ENCODE measurements at regions not wholly inside any gene's neighbourhood (a gene's known extent, or its start where the extent isn't known, plus 50 kb on each side); places are given as distances from the start of the nearest gene placed in this dataset.

DNA sequence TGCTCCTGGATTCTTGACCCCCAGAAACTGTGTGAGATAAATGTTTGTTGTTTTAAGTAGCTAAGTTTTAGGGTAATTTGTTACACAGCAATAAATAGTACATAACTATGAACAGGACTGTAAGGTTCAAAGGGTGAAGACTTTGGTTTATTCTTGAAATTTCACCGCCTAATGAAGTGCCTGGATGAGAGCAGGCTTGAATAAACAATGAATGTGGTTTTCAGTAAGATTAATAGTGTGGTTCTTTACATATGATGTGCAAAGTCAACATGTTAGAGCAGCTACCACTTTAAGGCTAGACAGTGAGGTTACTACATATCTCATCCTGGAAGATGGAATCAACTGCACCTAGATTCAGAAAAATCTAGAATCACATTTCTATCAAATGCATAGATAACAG is 145.2 kb upstream of the BTG1 start:
- H3K27me3 ChIP-seq (ENCODE audit: low read depth, low read length): no peaks in the 10 kb centered on the region
- no peaks in the 10 kb centered on the region for H3K9me3 ChIP-seq (ENCODE audit: control insufficient read depth in 1 of 2, low read length in 2 of 2)
- no peaks in the 10 kb centered on the region for H3K36me3 ChIP-seq (ENCODE audit: control insufficient read depth in 1 of 2, insufficient read depth in 2 of 2, low read length in 2 of 2)
- H3K27ac ChIP-seq (ENCODE audit: low read length): no peak overlapping the region
- H3K4me1 ChIP-seq (ENCODE audit: control insufficient read depth in 1 of 2, insufficient read depth in 2 of 2, low read length in 2 of 2): peaks cover 0 to 3% of the 10 kb centered on the region in 2 donors
- H3K4me3 ChIP-seq (ENCODE audit: low read depth in 1 of 2, low read length in 2 of 2): no peak overlapping the region

DNA sequence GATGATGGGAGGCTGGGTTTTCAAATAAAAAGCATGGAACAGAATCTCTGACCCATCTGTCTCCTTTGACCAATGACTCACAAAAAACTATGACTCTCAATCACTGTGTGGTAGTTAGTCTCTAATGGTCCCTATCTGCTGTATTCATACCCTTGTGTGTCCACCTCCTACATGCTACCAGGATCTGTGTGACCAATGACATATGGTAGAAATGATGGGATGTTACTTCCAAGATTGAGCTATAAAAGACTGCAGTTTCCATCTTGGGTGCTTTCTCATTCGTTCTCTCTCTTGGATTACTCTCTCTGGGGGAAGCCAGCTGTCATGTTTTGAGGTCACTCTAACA is 144.7 kb upstream of the BTG1 start:
- Histone ChIP-seq H3K9me3 (ENCODE audit: control insufficient read depth in 1 of 2, low read length in 2 of 2) (no peaks in the 10 kb centered on the region), H3K4me1 (ENCODE audit: control insufficient read depth in 1 of 2, insufficient read depth in 2 of 2, low read length in 2 of 2) (peaks cover 0 to 3% of the 10 kb centered on the region in 2 donors), H3K36me3 (ENCODE audit: control insufficient read depth in 1 of 2, insufficient read depth in 2 of 2, low read length in 2 of 2) (no peaks in the 10 kb centered on the region), H3K4me3 (ENCODE audit: low read depth in 1 of 2, low read length in 2 of 2) (no peak overlapping the region), H3K27ac (ENCODE audit: low read length) (no peak overlapping the region), H3K27me3 (ENCODE audit: low read depth, low read length) (no peaks in the 10 kb centered on the region)

DNA sequence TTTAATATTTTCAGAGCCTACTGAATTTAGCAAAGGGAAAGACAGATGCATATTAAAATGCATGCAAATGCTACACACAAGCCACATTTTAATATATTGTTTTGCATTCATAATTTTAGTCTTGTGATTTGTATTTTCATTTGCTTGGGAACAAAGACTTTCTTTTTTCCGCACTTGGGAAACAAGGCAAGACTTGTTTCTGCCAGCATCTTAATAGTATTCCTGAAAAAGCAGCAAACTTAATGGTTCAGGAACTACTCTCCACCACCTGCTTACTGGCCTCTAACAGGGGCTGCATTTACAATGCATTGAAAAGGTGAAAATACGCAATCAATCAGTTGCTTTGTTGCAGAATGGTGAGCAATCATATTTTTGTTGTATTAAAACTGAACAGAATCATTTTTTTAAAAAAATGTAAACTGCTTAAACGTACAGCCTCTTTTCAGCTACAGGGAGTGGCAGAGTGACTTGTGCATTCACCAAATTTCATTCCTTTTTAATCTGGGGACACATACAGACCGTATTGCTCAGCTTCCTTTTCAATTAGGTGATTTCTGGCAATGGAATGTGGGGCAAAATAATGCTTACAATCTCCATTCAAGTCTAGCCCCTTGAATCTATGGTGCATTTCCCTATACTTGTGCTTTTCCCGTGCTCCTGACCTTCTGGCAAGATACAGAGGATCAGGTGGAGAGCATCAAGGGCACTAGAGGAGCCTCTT is 144.1 kb upstream of the BTG1 start:
- Histone ChIP-seq H3K27ac (ENCODE audit: low read length) (no peak overlapping the region), H3K4me1 (ENCODE audit: control insufficient read depth in 1 of 2, insufficient read depth in 2 of 2, low read length in 2 of 2) (peaks cover 0 to 3% of the 10 kb centered on the region in 2 donors), H3K9me3 (ENCODE audit: control insufficient read depth in 1 of 2, low read length in 2 of 2) (no peaks in the 10 kb centered on the region), H3K4me3 (ENCODE audit: low read depth in 1 of 2, low read length in 2 of 2) (no peak overlapping the region), H3K36me3 (ENCODE audit: control insufficient read depth in 1 of 2, insufficient read depth in 2 of 2, low read length in 2 of 2) (no peaks in the 10 kb centered on the region), H3K27me3 (ENCODE audit: low read depth, low read length) (no peaks in the 10 kb centered on the region)

DNA sequence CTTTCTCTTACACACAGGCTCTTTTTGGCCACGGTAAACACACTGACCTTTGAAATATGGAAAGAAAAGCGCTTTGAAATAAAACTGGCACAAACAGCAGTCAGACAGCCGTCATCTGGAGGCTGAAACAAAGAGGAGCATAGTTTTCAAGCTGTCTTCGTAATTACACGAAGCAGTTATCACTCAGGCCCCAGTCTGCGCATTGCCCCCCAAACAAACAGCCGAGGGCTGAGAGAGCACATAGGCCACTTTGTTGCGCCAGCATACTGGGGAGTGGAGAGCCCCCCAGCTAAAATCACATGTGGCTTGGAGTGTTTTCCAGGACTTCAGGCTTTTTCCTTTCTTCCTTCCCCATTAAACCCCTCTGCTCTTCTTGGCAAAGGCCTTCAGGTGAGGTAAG is 142.9 kb upstream of the BTG1 start:
- H3K4me1 ChIP-seq (ENCODE audit: control insufficient read depth in 1 of 2, insufficient read depth in 2 of 2, low read length in 2 of 2): peaks cover 0 to 3% of the 10 kb centered on the region in 2 donors
- no peak overlapping the region for H3K27ac ChIP-seq (ENCODE audit: low read length)
- no peaks in the 10 kb centered on the region for H3K9me3 ChIP-seq (ENCODE audit: control insufficient read depth in 1 of 2, low read length in 2 of 2)
- no peaks in the 10 kb centered on the region for H3K27me3 ChIP-seq (ENCODE audit: low read depth, low read length)
- H3K36me3 ChIP-seq (ENCODE audit: control insufficient read depth in 1 of 2, insufficient read depth in 2 of 2, low read length in 2 of 2): no peaks in the 10 kb centered on the region
- no peak overlapping the region for H3K4me3 ChIP-seq (ENCODE audit: low read depth in 1 of 2, low read length in 2 of 2)

DNA sequence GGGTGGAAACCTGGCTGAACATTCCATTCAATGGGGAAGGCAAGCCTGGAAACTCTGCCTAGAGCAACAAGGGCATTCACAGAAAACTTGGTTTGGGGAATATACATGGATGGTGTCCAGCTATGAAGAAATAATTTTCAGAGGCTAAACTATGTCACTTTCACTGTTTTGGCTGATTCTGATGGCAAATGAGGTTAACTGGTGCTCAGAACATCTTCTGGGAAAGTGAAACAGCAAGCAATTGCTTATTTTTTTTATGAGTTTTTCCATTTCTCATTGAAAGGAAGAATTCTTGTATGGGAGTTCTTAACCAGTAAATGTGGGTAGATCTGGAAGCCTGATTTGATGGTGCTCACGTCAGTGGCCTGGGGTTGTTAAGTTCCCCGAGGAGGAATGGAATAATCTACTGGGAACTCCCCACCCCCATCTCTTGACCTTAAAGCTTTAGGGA is 132.8 kb upstream of the BTG1 start:
- Histone ChIP-seq H3K4me1 (ENCODE audit: control insufficient read depth in 1 of 2, insufficient read depth in 2 of 2, low read length in 2 of 2) (peaks cover 0 to 4% of the 10 kb centered on the region in 2 donors), H3K9me3 (ENCODE audit: control insufficient read depth in 1 of 2, low read length in 2 of 2) (no peaks in the 10 kb centered on the region), H3K4me3 (ENCODE audit: low read depth in 1 of 2, low read length in 2 of 2) (no peak overlapping the region), H3K36me3 (ENCODE audit: control insufficient read depth in 1 of 2, insufficient read depth in 2 of 2, low read length in 2 of 2) (no peaks in the 10 kb centered on the region), H3K27me3 (ENCODE audit: low read depth, low read length) (no peaks in the 10 kb centered on the region), H3K27ac (ENCODE audit: low read length) (peak overlapping the region; percentile 48)

DNA sequence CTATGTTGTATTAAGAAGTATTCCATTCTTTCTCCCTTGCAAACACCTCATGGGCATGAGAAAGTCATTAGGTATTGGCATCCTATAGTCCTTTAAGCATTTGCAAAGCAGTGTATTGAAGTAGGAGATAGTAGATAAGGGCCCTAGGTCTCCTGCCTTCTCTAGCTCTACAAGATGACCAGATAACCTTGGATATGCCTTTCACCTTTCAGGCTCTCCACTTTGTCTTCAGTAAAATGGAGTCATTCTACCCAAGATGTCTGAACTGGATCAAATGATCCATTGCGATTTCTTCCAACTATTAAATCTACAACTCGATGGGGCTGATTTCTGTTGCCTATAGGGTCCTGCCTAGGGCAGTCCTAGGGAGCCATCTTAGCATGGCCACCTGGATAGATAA is 132.1 kb upstream of the BTG1 start:
- Histone ChIP-seq H3K4me1 (ENCODE audit: control insufficient read depth in 1 of 2, insufficient read depth in 2 of 2, low read length in 2 of 2) (peaks cover 0 to 4% of the 10 kb centered on the region in 2 donors), H3K27ac (ENCODE audit: low read length) (no peak overlapping the region), H3K9me3 (ENCODE audit: control insufficient read depth in 1 of 2, low read length in 2 of 2) (no peaks in the 10 kb centered on the region), H3K36me3 (ENCODE audit: control insufficient read depth in 1 of 2, insufficient read depth in 2 of 2, low read length in 2 of 2) (no peaks in the 10 kb centered on the region), H3K27me3 (ENCODE audit: low read depth, low read length) (no peaks in the 10 kb centered on the region), H3K4me3 (ENCODE audit: low read depth in 1 of 2, low read length in 2 of 2) (no peak overlapping the region)

DNA sequence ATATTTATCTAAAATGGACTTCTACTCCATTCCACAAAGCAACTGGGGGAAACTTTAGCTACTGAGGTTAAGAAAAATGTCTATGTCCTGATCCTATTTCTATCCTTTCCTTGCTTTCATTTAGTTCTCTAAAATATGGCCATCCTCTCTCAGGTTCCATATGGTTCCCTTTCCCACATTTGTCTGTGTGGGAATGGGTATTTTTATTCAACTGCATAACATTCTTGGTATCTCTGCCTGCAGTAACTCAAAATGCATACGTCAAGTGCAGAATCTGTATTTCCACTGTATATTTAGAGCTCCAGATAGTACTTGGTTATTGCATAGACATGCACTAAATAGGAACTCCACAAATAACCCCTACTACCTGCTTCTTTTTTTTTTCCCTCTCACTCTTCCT is 130.6 kb upstream of the BTG1 start:
- peaks cover 0 to 4% of the 10 kb centered on the region in 2 donors for H3K4me1 ChIP-seq (ENCODE audit: control insufficient read depth in 1 of 2, insufficient read depth in 2 of 2, low read length in 2 of 2)
- no peak overlapping the region for H3K27ac ChIP-seq (ENCODE audit: low read length)
- H3K9me3 ChIP-seq (ENCODE audit: control insufficient read depth in 1 of 2, low read length in 2 of 2): no peaks in the 10 kb centered on the region
- H3K4me3 ChIP-seq (ENCODE audit: low read depth in 1 of 2, low read length in 2 of 2): no peak overlapping the region
- no peaks in the 10 kb centered on the region for H3K36me3 ChIP-seq (ENCODE audit: control insufficient read depth in 1 of 2, insufficient read depth in 2 of 2, low read length in 2 of 2)
- H3K27me3 ChIP-seq (ENCODE audit: low read depth, low read length): no peaks in the 10 kb centered on the region

DNA sequence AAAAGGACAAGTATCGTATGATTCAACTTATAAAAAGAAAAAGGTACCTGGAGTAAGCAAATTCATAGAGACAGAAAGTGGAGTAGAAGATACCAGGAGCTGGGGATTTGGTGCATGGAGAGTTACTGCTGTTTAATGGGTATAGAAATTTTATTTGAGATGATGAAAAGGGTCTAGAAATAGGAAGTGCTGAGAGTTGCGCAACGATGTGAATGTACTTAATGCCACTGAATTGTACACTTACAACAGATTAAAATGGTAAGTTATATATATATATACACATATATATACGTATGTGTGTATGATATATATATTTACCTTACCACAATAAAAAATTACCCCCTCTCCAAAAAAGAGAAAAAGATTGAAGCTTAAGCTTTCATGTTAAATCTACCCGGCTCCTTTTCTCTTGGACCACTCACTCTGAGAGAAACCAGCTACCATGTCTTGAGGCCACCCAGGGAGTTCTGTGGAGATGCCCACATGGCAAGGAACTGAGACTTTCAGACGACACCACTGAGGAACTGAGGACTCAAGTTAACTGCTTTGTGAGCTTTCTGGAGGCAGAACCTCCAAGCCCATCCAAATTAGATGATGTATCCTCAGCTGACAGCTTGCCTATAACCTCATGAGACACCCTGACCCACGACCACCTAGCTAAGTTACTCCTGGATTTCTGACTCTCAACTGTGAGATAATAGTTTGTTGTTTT is 130.0 kb upstream of the BTG1 start:
- Histone ChIP-seq H3K4me1 (ENCODE audit: control insufficient read depth in 1 of 2, insufficient read depth in 2 of 2, low read length in 2 of 2) (peaks cover 0 to 4% of the 10 kb centered on the region in 2 donors), H3K27ac (ENCODE audit: low read length) (no peak overlapping the region), H3K27me3 (ENCODE audit: low read depth, low read length) (no peaks in the 10 kb centered on the region), H3K36me3 (ENCODE audit: control insufficient read depth in 1 of 2, insufficient read depth in 2 of 2, low read length in 2 of 2) (no peaks in the 10 kb centered on the region), H3K4me3 (ENCODE audit: low read depth in 1 of 2, low read length in 2 of 2) (no peak overlapping the region), H3K9me3 (ENCODE audit: control insufficient read depth in 1 of 2, low read length in 2 of 2) (no peaks in the 10 kb centered on the region)

DNA sequence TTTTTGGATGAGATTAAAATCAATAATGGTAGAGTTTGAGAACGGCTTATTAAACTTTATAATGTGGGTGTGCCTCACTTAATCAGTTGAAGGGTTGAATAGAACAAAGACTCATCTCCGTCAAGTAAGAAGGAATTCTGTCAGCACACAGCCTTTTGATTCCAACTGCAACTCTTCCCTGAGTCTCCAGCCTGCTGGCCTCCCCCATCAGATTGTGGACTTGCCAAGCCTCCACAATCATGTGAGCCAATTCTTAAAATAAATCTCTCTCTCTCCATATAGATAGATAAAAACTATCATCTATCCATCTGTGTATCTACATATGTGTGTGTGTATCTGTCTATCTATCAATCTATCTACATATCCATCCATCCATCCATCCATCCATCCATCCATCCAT is 127.4 kb upstream of the BTG1 start:
- H3K4me1 ChIP-seq (ENCODE audit: control insufficient read depth in 1 of 2, insufficient read depth in 2 of 2, low read length in 2 of 2): no peaks in the 10 kb centered on the region
- no peak overlapping the region for H3K27ac ChIP-seq (ENCODE audit: low read length)
- no peak overlapping the region for H3K4me3 ChIP-seq (ENCODE audit: low read depth in 1 of 2, low read length in 2 of 2)
- H3K36me3 ChIP-seq (ENCODE audit: control insufficient read depth in 1 of 2, insufficient read depth in 2 of 2, low read length in 2 of 2): no peaks in the 10 kb centered on the region
- H3K9me3 ChIP-seq (ENCODE audit: control insufficient read depth in 1 of 2, low read length in 2 of 2): no peaks in the 10 kb centered on the region
- no peaks in the 10 kb centered on the region for H3K27me3 ChIP-seq (ENCODE audit: low read depth, low read length)

DNA sequence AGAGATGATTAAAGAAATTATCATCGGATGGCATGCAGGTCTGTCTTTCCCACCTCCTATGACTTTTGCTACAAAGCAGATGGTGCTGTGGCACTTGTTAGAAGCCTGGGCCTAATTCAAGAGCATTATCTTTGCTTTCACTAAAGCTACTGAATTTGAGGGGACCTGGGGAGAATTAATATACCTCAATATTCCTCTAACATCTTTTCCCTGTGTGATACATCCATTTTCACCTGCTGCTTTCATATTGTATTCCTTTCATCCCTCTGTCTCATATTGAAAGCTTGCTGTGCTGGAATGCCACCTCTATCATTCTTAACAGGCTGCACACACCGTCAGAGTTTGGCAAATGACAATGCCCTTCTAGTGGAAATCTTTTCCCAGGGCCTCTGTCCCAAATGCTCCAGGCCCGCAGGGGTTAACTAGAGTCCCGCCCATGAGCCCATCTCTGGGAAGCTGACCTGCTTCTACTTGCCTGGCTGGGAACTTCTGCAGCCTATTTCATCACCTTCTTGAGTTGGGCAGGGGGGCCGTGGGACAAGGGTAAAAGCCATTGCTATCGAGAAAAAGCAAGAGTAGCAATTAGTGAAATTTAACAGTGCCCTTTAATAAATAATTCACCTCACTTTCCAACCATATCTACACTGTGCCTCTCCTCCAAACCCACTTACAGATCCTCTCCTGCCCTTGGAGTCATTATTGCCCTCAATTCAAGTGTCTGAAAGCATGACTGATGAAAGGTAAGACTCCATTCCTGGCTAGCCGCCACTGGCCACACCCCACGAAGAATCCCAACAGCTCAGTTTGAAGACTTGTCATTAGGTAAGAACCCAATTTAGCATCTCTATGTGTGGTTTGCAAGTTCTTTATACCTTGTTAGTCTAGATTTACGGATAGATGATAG is 126.7 kb upstream of the BTG1 start:
- no peaks in the 10 kb centered on the region for H3K27me3 ChIP-seq (ENCODE audit: low read depth, low read length)
- H3K4me3 ChIP-seq (ENCODE audit: low read depth in 1 of 2, low read length in 2 of 2): no peak overlapping the region
- H3K4me1 ChIP-seq (ENCODE audit: control insufficient read depth in 1 of 2, insufficient read depth in 2 of 2, low read length in 2 of 2): no peaks in the 10 kb centered on the region
- H3K9me3 ChIP-seq (ENCODE audit: control insufficient read depth in 1 of 2, low read length in 2 of 2): no peaks in the 10 kb centered on the region
- H3K36me3 ChIP-seq (ENCODE audit: control insufficient read depth in 1 of 2, insufficient read depth in 2 of 2, low read length in 2 of 2): no peaks in the 10 kb centered on the region
- H3K27ac ChIP-seq (ENCODE audit: low read length): no peak overlapping the region

DNA sequence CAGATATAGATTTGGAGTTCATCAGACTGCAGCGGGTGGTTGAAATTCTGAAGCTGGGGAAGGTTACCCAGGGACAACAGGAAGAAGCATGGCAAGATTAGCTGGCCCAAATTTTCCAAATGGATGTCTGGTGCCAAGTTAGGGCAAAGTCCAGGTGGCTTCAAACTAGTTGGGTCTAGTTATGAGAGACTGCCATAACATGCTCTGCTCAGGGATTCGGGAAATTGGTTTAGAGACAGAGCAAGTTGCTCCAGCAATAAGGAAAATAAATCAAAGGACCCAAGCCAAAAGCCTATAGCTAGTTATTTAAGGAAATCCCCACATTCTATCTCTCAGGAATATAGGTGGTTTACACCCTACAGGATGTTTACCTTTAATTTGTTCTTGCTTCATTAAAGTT is 125.7 kb upstream of the BTG1 start:
- Histone ChIP-seq H3K4me3 (ENCODE audit: low read depth in 1 of 2, low read length in 2 of 2) (no peak overlapping the region), H3K36me3 (ENCODE audit: control insufficient read depth in 1 of 2, insufficient read depth in 2 of 2, low read length in 2 of 2) (no peaks in the 10 kb centered on the region), H3K9me3 (ENCODE audit: control insufficient read depth in 1 of 2, low read length in 2 of 2) (no peaks in the 10 kb centered on the region), H3K27ac (ENCODE audit: low read length) (no peak overlapping the region), H3K4me1 (ENCODE audit: control insufficient read depth in 1 of 2, insufficient read depth in 2 of 2, low read length in 2 of 2) (no peaks in the 10 kb centered on the region), H3K27me3 (ENCODE audit: low read depth, low read length) (no peaks in the 10 kb centered on the region)

All from muscle layer of duodenum (tissue), 2 donors.